LoVo (cell line): ENCODE measurements at regions not wholly inside any gene's neighbourhood (a gene's known extent, or its start where the extent isn't known, plus 50 kb on each side); places are given as distances from the start of the nearest gene placed in this dataset.

ENCODE experiments used
- DNase-seq: peaks from one replicate; pipeline ENCODE4 v3.0.0-alpha.2; 2016; ENCODE audit warnings: low spot score

- DNase-seq, result no peak
Observed at GRCh38 chr1:239682960-239683359, 296.6 kb downstream of the CHRM3 start.

GRCh38 chr1:239686386-239686785, 300.0 kb downstream of the CHRM3 start:
- DNase-seq, result no peak

GRCh38 chr1:239696317-239696716, 309.9 kb downstream of the CHRM3 start:
- DNase-seq, result no peak

- no peak for DNase-seq
Observed at GRCh38 chr1:239700667-239701066, 314.3 kb downstream of the CHRM3 start.

GRCh38 chr1:239703075-239703474, 316.7 kb downstream of the CHRM3 start:
- no peak for DNase-seq

GRCh38 chr1:239706245-239706892, 320.0 kb downstream of the CHRM3 start:
- no peak for DNase-seq

- DNase-seq, result no peak
Observed at GRCh38 chr1:239707615-239708014, 321.2 kb downstream of the CHRM3 start.

GRCh38 chr1:239708622-239709021, 322.3 kb downstream of the CHRM3 start:
- no peak for DNase-seq

GRCh38 chr1:239711768-239712167, 325.4 kb downstream of the CHRM3 start:
- no peak for DNase-seq

- peak; percentile 2 for DNase-seq
Observed at GRCh38 chr1:239717097-239717917, 330.9 kb downstream of the CHRM3 start.

GRCh38 chr1:239717918-239718184, 331.5 kb downstream of the CHRM3 start:
- DNase-seq, result no peak

- DNase-seq, result no peak
Observed at GRCh38 chr1:239718571-239718970, 332.2 kb downstream of the CHRM3 start.

GRCh38 chr1:239718997-239719628, 332.7 kb downstream of the CHRM3 start:
- no peak for DNase-seq

- DNase-seq, result no peak
Observed at GRCh38 chr1:239719642-239720258, 333.4 kb downstream of the CHRM3 start.

GRCh38 chr1:239722035-239722434, 335.7 kb downstream of the CHRM3 start:
- no peak for DNase-seq

GRCh38 chr1:239723776-239724367, 337.5 kb downstream of the CHRM3 start:
- DNase-seq, result no peak

- DNase-seq, result no peak
Observed at GRCh38 chr1:239725371-239725770, 339.0 kb downstream of the CHRM3 start.

GRCh38 chr1:239725933-239726332, 339.6 kb downstream of the CHRM3 start:
- no peak for DNase-seq

GRCh38 chr1:239730378-239730777, 344.0 kb downstream of the CHRM3 start:
- no peak for DNase-seq

GRCh38 chr1:239731082-239731748, 344.8 kb downstream of the CHRM3 start:
- DNase-seq, result no peak

- DNase-seq, result no peak
Observed at GRCh38 chr1:239732770-239733169, 346.4 kb downstream of the CHRM3 start.

GRCh38 chr1:239733995-239734394, 347.6 kb downstream of the CHRM3 start:
- no peak for DNase-seq
